SJSA1 (cell line): ENCODE measurements at regions not wholly inside any gene's neighbourhood (a gene's known extent, or its start where the extent isn't known, plus 50 kb on each side); places are given as distances from the start of the nearest gene placed in this dataset.

ENCODE experiments used
- DNase-seq, 2 experiments: peaks; one replicate each; pipeline ENCODE4 v3.0.0-alpha.2; 2015 to 2020; ENCODE audit warnings: low spot score in 2 of 2, low read depth in 1 of 2
- H3K27ac ChIP-seq: fragments of 250-450 bp; sonication (Bioruptor Pico); 2 replicates; pipeline ENCODE4 v1.5.1; 2020; ENCODE audit warnings: mild to moderate bottlenecking, moderate library complexity
- H3K27me3 ChIP-seq: fragments of 250-450 bp; sonication (Bioruptor Pico); replicated peaks from 2 replicates; pipeline ENCODE4 v1.5.1; 2020; ENCODE audit warnings: mild to moderate bottlenecking, moderate library complexity
- H3K36me3 ChIP-seq: fragments of 250-450 bp; sonication (Bioruptor Pico); 2 replicates; pipeline ENCODE4 v1.5.1; 2020; ENCODE audit warnings: mild to moderate bottlenecking
- H3K4me1 ChIP-seq: fragments of 250-450 bp; sonication (Bioruptor Pico); replicated peaks from 2 replicates; pipeline ENCODE4 v1.6.1; 2021; ENCODE audit warnings: mild to moderate bottlenecking
- H3K4me3 ChIP-seq: fragments of 250-450 bp; sonication (Bioruptor Pico); 2 replicates; pipeline ENCODE4 v1.5.1; 2020; ENCODE audit warnings: mild to moderate bottlenecking
- H3K9me3 ChIP-seq: fragments of 250-450 bp; sonication (Bioruptor Pico); replicated peaks from 2 replicates; pipeline ENCODE4 v1.5.1; 2020; ENCODE audit warnings: mild to moderate bottlenecking

GRCh38 chr4:160956875-160957274, 1206.9 kb downstream of the FSTL5 start:
- no peaks in the 10 kb centered on the region for H3K36me3 ChIP-seq
- no peak overlapping the region for H3K4me3 ChIP-seq
- no peak for DNase-seq
- no peak overlapping the region for H3K27ac ChIP-seq
- H3K9me3 ChIP-seq: no peaks in the 10 kb centered on the region
- H3K27me3 ChIP-seq: no peaks in the 10 kb centered on the region
- no peaks in the 10 kb centered on the region for H3K4me1 ChIP-seq

DNA sequence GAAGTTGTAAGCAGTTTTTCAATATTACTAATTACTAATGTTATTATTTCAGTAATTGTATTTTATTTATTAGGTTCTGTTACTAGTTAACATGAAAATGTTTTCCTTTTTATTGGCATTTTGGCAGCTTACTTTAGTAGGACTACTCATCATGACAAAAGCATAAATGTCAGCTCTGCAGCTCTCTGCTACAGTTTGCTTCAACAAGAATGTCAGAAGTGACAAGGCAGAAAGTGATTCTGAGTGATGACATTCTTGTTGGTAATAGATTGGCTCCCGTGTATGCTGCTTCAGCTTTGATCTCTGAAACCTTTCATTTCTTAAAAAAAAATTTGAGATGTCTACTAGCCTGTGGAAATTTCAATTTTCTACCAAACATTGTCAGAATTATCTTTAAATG, 1193.9 kb downstream of the FSTL5 start:
- no peaks in the 10 kb centered on the region for H3K27me3 ChIP-seq
- no peaks in the 10 kb centered on the region for H3K36me3 ChIP-seq
- H3K9me3 ChIP-seq: no peaks in the 10 kb centered on the region
- DNase-seq: no peak
- H3K4me1 ChIP-seq: no peaks in the 10 kb centered on the region
- H3K27ac ChIP-seq: no peak overlapping the region
- no peak overlapping the region for H3K4me3 ChIP-seq

DNA sequence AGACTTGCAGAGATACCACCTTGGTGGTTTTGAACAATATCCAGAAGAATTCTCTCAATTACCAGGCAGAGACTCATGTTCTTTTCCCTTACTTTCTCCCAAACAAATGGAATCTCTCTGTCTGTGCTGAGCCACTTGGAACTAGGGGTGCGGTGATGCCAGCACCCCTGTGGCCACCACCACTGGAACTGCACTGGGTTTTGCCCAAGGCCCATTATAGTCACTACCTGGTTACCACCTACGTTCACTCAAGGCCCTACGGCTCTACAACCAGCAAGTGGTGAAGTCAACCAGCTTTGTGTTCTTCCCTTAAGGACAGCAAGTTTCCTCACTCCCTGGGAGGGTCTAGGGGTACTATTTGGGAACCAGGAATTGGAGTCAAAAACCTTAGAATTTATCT, 1183.7 kb downstream of the FSTL5 start:
- H3K4me3 ChIP-seq: no peak overlapping the region
- no peaks in the 10 kb centered on the region for H3K4me1 ChIP-seq
- no peaks in the 10 kb centered on the region for H3K36me3 ChIP-seq
- DNase-seq: no peak
- H3K27me3 ChIP-seq: no peaks in the 10 kb centered on the region
- no peak overlapping the region for H3K27ac ChIP-seq
- peaks cover 3% of the 10 kb centered on the region; the same call in 1 of the 2 replicates for H3K9me3 ChIP-seq

DNA sequence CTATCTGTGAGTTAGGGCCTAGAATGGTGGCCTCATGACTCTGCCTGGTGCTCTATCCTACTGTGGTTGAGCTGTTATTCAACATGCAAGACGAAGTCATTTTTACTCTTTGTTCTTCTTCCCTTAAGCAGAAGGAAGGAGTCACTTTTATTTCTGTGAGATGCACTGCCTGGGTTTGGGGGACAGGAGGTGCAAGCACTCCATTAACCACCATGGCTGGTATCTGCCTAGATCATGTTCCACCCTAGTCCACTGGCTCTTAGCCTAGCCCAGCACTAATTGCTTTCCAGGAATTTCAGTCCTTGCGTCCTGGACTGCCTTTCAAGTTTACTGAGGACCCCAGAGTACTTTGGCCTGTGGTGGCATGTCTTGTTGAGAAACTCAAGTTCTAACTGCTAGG, 1182.7 kb downstream of the FSTL5 start:
- Histone ChIP-seq H3K27me3 (no peaks in the 10 kb centered on the region), H3K9me3 (peaks cover 3% of the 10 kb centered on the region; the same call in 1 of the 2 replicates), H3K4me1 (no peaks in the 10 kb centered on the region), H3K36me3 (no peaks in the 10 kb centered on the region), H3K27ac (no peak overlapping the region), H3K4me3 (no peak overlapping the region)
- no peak for DNase-seq

GRCh38 chr4:160983035-160983434, 1180.8 kb downstream of the FSTL5 start:
- H3K27ac ChIP-seq: no peak overlapping the region
- no peaks in the 10 kb centered on the region for H3K36me3 ChIP-seq
- no peaks in the 10 kb centered on the region for H3K4me1 ChIP-seq
- DNase-seq: no peak
- no peaks in the 10 kb centered on the region for H3K27me3 ChIP-seq
- peaks cover 3% of the 10 kb centered on the region; the same call in 1 of the 2 replicates for H3K9me3 ChIP-seq
- H3K4me3 ChIP-seq: no peak overlapping the region

- H3K27ac ChIP-seq: no peak overlapping the region
- H3K9me3 ChIP-seq: no peaks in the 10 kb centered on the region
- H3K4me3 ChIP-seq: no peak overlapping the region
- DNase-seq: no peak
- H3K4me1 ChIP-seq: no peaks in the 10 kb centered on the region
- H3K27me3 ChIP-seq: no peaks in the 10 kb centered on the region
- H3K36me3 ChIP-seq: no peaks in the 10 kb centered on the region
Measured at GRCh38 chr4:161002386-161002785, 1161.4 kb downstream of the FSTL5 start.

- H3K36me3 ChIP-seq: no peaks in the 10 kb centered on the region
- H3K4me3 ChIP-seq: no peak overlapping the region
- H3K27ac ChIP-seq: no peak overlapping the region
- H3K27me3 ChIP-seq: no peaks in the 10 kb centered on the region
- H3K4me1 ChIP-seq: no peaks in the 10 kb centered on the region
- no peaks in the 10 kb centered on the region for H3K9me3 ChIP-seq
- no peak for DNase-seq
Measured at GRCh38 chr4:161003418-161004057, 1160.3 kb downstream of the FSTL5 start.

DNA sequence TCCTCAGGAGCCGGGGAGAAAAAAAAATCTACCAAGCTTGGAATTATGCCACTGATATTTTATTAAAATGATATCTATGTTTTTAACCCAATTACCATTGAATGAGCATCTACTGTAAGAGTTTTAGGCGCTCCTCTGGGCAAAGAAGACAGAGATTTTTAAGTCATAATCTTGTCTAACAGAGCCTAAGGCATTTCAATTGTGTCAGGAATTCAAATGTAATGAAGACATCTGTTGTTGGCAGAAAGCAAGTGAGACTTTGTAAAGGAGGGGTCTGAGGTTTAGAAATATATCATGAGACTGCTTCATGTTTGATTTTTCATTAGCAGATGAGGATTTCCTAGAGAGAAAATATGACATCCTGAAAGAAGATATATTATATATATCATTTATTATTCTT, 1158.1 kb downstream of the FSTL5 start:
- Histone ChIP-seq H3K27me3 (no peaks in the 10 kb centered on the region), H3K27ac (no peak overlapping the region), H3K4me3 (no peak overlapping the region), H3K36me3 (no peaks in the 10 kb centered on the region), H3K4me1 (no peaks in the 10 kb centered on the region), H3K9me3 (no peaks in the 10 kb centered on the region)
- DNase-seq: no peak

DNA sequence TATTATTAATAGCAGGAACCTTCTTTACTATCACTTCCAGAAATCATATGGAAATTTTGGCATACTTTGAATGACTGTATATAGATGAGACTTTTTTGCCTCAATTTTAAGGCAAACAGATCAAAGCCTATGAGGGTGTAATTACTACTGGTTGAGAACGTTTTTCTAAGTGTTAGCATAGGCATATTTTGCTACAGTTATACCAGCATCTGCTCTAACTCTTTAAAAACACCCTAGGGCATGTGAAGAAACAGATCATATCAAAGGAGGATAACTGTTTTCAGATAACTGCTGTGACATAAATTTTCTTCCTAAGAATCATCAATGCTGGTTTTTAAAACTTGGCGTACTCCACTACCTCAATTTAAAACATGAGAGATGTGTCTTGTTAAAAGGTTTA, 1155.3 kb downstream of the FSTL5 start:
- no peaks in the 10 kb centered on the region for H3K4me1 ChIP-seq
- H3K36me3 ChIP-seq: no peaks in the 10 kb centered on the region
- no peak overlapping the region for H3K27ac ChIP-seq
- H3K9me3 ChIP-seq: no peaks in the 10 kb centered on the region
- no peaks in the 10 kb centered on the region for H3K27me3 ChIP-seq
- no peak for DNase-seq
- H3K4me3 ChIP-seq: no peak overlapping the region

DNA sequence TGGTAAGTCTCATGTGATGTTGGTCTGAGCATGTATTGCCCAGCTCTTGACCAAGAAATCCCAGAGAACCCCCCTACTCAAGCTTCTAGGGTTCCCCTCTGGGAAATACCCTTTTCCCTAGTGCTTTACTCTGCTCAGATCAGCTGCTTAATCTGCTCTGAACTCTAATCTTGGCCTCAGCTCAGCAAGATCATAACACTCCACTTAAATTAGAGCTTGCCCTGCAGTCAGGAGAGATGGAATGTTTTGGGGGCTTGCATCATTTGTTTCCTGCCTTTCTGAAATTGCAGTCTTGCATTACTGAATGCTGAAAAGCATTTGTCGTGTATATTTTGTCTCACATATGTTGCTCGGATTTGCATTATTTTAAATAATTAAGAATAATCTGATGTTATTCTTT, 1153.6 kb downstream of the FSTL5 start:
- no peak for DNase-seq
- Histone ChIP-seq H3K4me1 (no peaks in the 10 kb centered on the region), H3K27ac (no peak overlapping the region), H3K27me3 (no peaks in the 10 kb centered on the region), H3K36me3 (no peaks in the 10 kb centered on the region), H3K9me3 (no peaks in the 10 kb centered on the region), H3K4me3 (no peak overlapping the region)
